GM21576 (cell line): ENCODE measurements at regions not wholly inside any gene's neighbourhood (a gene's known extent, or its start where the extent isn't known, plus 50 kb on each side); places are given as distances from the start of the nearest gene placed in this dataset.
"Not testable (repeated sequence)": the region's sequence is repeated elsewhere in the genome, so short reads cannot be mapped to it uniquely, and the experiment has no call there.

Experiments used
- ATAC-seq: cut with Tn5 transposase; IDR thresholded peaks from one replicate; pipeline ENCODE4 v1.9.1; 2021; ENCODE audit warnings: mild to moderate bottlenecking, moderate library complexity; ENCODE audit not compliant: unreplicated experiment

DNA sequence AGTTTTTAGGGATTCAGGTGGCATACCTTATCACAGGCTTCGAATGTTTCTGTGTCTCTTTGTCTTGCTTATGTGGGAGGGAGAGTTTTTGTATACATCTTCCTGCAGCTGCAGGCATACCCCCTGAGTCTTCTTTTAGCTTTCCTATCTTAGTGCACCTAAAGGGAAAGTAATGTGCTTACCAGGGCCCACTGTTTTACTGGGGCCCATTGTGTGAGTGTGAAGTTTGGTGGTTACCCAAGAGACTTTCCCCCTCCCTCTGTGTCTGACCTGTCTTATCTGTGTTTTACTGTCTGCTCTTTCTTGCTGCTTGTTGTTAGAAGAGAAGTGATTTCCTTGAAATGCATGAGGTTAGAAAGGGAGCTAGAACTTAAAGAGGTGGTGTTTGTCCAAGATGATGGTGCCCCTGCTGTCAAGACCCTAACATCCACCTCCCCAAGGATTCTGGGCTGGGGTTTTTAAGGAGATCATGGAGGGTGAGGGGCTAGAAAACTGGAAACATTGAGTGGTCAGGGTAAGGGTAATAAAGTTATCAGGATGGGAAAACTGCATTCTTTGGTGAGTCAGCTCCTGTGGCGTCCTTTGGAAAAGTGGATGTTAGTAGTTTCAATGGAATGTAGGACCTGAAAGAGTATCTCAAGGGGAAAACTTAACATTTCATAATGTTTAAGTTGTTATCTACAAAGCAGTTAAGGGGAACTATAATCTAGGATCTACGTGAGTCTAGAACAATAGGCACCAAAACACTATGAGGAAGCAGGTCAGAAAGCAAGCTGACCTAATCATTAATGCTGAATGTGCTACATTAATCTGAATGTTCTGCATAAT, 583.5 kb upstream of the TUSC1 start:
- no peak for ATAC-seq

DNA sequence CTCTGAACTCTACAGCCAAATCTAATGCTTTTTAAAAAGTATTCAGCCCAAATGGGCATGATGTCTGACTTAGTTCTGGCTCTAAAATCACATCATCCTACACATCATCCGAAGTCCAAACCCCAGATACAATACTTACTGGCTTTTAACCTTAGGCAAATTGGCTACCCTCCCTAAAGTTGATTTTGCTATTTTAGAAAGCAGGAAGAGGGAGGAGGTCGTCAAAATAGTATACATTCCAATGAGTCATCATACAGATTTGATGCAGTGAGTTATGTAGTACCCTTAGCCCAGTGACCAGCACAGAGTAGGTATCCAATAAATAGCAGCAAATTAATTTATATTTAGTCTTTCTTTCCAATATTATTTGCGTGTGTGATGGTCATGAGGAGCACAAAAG, 582.0 kb upstream of the TUSC1 start:
- ATAC-seq: no peak

GRCh38 chr9:26247861-26248260, 569.6 kb upstream of the TUSC1 start:
- ATAC-seq: no peak

- no peak for ATAC-seq
Observed at GRCh38 chr9:26244661-26245451, 566.6 kb upstream of the TUSC1 start.

GRCh38 chr9:26243726-26244125, 565.5 kb upstream of the TUSC1 start:
- ATAC-seq: no peak

- ATAC-seq: no peak
Observed at GRCh38 chr9:26243029-26243697, 564.9 kb upstream of the TUSC1 start.

DNA sequence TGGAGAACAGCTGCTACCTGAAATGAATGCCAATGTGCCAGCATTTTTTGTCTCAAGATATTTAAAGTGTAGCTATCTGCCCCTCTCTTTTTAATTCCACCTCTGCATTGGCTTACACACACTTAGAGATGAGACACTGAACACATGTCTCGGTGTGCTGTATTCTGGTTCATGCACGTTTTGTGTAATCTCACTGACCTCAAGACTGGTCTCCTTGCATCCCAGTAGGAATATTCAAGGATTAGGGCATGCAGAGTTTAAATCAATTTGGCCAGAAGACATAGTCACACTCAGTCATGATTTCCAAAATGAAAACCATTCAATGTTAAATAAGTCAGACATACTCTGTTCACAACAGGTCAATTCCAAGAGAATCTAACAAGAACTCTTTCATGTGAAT, 561.8 kb upstream of the TUSC1 start:
- no peak for ATAC-seq

DNA sequence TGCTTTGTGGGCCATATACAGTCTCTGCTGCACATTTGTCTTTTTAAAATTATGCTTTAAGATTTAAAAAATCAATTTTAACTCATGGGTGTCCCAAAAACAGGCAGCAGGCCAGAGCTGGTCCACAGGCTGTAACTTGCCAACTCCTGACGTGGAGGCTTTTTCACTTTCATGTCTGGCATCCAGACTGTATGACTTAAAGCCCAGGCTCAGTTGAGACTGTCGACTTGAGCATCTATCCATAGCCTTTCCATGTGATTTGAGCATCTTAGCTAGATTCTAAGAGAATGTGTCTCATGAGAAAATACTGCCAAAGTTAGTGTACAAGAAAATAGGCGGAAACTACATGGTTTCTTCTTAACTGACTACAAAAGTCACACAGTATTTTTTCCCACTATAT, 559.0 kb upstream of the TUSC1 start:
- no peak for ATAC-seq

DNA sequence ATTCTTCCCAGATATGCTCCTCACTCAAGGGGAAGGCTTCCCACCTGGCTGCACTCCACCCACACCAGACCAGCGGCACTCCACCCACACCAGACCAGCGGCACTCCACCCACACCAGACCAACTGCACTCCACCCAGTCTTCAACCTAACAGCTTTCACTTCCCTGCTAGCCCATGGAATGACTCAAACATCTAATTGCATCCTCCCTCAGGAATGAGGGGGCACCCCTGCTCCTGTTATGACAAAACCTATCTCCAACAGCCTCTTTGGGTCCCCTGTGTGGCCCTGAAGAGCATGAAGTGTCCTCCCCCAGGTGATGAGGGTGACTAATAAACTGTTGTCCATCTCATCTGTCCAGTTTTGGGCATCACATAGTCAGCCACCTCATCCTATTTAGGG, 556.6 kb upstream of the TUSC1 start:
- no peak for ATAC-seq

- ATAC-seq: no peak
Observed at GRCh38 chr9:26231391-26231790, 553.1 kb upstream of the TUSC1 start.

GRCh38 chr9:26229324-26230054, 551.2 kb upstream of the TUSC1 start:
- ATAC-seq: no peak

GRCh38 chr9:26228273-26228672, 550.0 kb upstream of the TUSC1 start:
- ATAC-seq: no peak

DNA sequence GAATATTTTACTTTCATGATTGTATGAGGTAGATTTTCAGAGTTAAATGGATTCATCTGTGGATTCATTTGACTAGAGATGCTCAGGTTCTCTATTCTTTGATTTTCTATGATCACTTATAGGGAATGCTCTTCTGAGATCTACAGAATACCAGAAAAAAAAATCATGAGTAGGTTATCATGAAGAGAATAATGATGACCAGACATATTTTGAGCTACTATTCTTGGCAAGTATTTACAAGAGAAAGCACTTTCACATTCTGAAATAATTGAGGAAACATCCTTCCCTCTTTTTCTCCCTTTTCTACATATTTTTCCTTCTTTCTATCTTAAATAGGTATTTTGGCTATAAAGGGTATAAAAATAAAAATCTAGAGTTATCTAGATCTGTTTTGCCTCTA, 543.0 kb upstream of the TUSC1 start:
- ATAC-seq: no peak

- no peak for ATAC-seq
Observed at GRCh38 chr9:26220367-26220766, 542.1 kb upstream of the TUSC1 start.

GRCh38 chr9:26219961-26220360, 541.7 kb upstream of the TUSC1 start:
- ATAC-seq: no peak

GRCh38 chr9:26216702-26217101, 538.5 kb upstream of the TUSC1 start:
- no peak for ATAC-seq

- not testable (repeated sequence) for ATAC-seq
Observed at GRCh38 chr9:26214713-26215444, 536.6 kb upstream of the TUSC1 start.

- ATAC-seq: no peak
Observed at GRCh38 chr9:26210338-26210851, 532.2 kb upstream of the TUSC1 start.

GRCh38 chr9:26205261-26205660, 527.0 kb upstream of the TUSC1 start:
- ATAC-seq: no peak

GRCh38 chr9:26193237-26193636, 515.0 kb upstream of the TUSC1 start:
- no peak for ATAC-seq
